Retinal pigment epithelial cell (primary cell): ENCODE measurements at regions not wholly inside any gene's neighbourhood (a gene's known extent, or its start where the extent isn't known, plus 50 kb on each side); places are given as distances from the start of the nearest gene placed in this dataset.
A peak's percentile ranks its signal among the peaks of the same experiment; 100 is the strongest.

Experiments used
- DNase-seq: peaks from one replicate; pipeline ENCODE4 v3.0.0-alpha.2; 2010; ENCODE audit warnings: low read depth
- H3K4me3 ChIP-seq: 2 replicates; pipeline ENCODE4 v1.5.1; 2011; ENCODE audit warnings: mild to moderate bottlenecking, low read length, control low read depth, moderate library complexity
- TF ChIP-seq, protein P1 (sequence below): conservative IDR thresholded peaks from 2 replicates; pipeline ENCODE4 v1.5.1; 2011; ENCODE audit warnings: low read depth, low read length, control low read depth, inconsistent platforms

GRCh38 chrX:6885396-6885795 lies 262.1 kb upstream of the STS start:
- TF ChIP-seq, protein P1, sequence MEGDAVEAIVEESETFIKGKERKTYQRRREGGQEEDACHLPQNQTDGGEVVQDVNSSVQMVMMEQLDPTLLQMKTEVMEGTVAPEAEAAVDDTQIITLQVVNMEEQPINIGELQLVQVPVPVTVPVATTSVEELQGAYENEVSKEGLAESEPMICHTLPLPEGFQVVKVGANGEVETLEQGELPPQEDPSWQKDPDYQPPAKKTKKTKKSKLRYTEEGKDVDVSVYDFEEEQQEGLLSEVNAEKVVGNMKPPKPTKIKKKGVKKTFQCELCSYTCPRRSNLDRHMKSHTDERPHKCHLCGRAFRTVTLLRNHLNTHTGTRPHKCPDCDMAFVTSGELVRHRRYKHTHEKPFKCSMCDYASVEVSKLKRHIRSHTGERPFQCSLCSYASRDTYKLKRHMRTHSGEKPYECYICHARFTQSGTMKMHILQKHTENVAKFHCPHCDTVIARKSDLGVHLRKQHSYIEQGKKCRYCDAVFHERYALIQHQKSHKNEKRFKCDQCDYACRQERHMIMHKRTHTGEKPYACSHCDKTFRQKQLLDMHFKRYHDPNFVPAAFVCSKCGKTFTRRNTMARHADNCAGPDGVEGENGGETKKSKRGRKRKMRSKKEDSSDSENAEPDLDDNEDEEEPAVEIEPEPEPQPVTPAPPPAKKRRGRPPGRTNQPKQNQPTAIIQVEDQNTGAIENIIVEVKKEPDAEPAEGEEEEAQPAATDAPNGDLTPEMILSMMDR: no peak
- DNase-seq: no peak
- no peak overlapping the region for H3K4me3 ChIP-seq

DNA sequence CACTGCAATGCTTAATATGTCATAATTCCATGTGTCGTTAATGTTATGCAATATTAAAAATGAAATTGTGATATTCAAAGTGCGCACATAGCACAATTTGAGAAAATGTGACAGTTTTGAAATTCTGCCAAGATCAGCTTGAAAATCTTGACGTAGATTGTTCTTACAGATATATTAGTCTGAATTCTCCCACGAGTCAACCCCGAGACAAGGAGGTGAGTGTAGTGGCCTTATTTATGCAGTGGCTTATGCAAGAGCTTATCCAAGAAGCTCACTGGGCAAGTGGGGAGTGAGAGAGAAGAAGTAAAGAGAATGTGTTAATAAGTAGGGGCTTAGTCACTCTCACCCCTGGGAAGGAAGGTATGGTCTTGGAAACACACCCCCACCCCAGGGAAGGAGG lies 286.1 kb upstream of the STS start:
- no peak overlapping the region for H3K4me3 ChIP-seq
- TF ChIP-seq, protein P1: no peak
- DNase-seq: peak; percentile 39

GRCh38 chrX:6857749-6858148 lies 289.8 kb upstream of the STS start:
- no peak for DNase-seq
- no peak overlapping the region for H3K4me3 ChIP-seq
- TF ChIP-seq, protein P1: no peak

- TF ChIP-seq, protein P1: no peak
Measured at GRCh38 chrX:6856471-6856870, 291.0 kb upstream of the STS start.

DNA sequence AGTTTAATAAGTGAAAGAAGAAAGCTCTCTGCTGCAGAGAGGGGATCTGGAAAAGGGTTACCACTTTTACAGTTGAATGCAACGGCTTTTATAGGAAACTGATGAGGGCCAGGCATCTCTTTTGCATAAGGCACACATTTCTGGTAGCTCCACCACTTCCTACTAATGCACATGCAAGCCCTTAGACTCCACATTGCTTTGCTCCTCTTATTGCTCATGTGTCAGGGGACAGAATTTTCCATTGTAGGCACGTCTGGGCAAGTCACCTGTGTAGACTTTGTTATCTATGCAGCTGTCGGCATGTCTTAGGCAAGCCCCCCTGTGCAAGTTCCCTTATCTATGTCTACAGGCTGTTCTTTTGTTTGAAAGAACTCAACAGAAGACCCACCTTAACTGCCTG lies 294.6 kb upstream of the STS start:
- DNase-seq: no peak
- no peak overlapping the region for H3K4me3 ChIP-seq
- TF ChIP-seq, protein P1: no peak

More at GRCh38 chrX:6856471-6856870, 291.0 kb upstream of the STS start:
- no peak overlapping the region for H3K4me3 ChIP-seq
- DNase-seq: no peak

DNA sequence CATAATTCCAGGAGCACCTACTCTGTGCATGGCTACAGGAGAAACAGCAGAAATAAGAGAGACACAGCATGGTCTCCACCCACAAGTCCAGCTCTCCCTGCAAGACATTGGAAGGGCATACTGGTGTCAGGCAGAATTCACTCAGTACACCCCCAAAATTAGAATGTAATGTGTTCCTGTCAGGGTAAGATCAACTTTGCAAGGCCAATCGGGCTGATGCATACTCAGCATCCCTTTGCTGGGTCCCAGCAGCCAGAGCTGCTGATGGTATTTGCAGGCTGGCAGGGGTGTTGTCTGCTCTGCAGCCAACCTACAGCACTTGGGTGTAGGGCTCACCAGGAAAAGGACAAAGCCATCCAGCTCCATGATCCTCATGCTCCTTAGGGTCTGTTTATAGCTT lies 295.4 kb upstream of the STS start:
- no peak for DNase-seq
- TF ChIP-seq, protein P1: no peak
- no peak overlapping the region for H3K4me3 ChIP-seq

GRCh38 chrX:6851140-6851539 lies 296.4 kb upstream of the STS start:
- DNase-seq: no peak
- no peak overlapping the region for H3K4me3 ChIP-seq
- TF ChIP-seq, protein P1: no peak
